ENCODE measurements at regions not wholly inside any gene's neighbourhood (a gene's known extent, or its start where the extent isn't known, plus 50 kb on each side); places are given as distances from the start of the nearest gene placed in this dataset.

- Mint-ChIP-seq H3K27me3 (no peaks in the 10 kb centered on the region), H3K36me3 (ENCODE audit: low read depth) (no peaks in the 10 kb centered on the region), H3K4me3 (no peak overlapping the region), H3K4me1 (ENCODE audit: low read depth) (no peaks in the 10 kb centered on the region), H3K27ac (no peak overlapping the region), H3K9me3 (no peaks in the 10 kb centered on the region)
- ATAC-seq (no peak), DNase-seq (no peak)
- intact Hi-C loops (cut with micrococcal nuclease), result no loop called here
- CTCF ChIA-PET, result no interaction called here
- POLR2A ChIA-PET, result no interaction called here
- no peak for TF ChIP-seq CTCF (IDR thresholded peaks at IDR 0.05)
Observed at GRCh38 chr13:73673931-73674330, 460.3 kb downstream of the KLF12 start.

- POLR2A ChIA-PET, result no interaction called here
- no peaks in the 10 kb centered on the region for H3K27me3 Mint-ChIP-seq
Observed at GRCh38 chr13:73672492-73672891, 461.7 kb downstream of the KLF12 start.

GRCh38 chr13:73671732-73672131 is 462.5 kb downstream of the KLF12 start:
- H3K27ac Mint-ChIP-seq, result no peak overlapping the region
- intact Hi-C loops (cut with micrococcal nuclease), result no loop called here
- H3K36me3 Mint-ChIP-seq (ENCODE audit: low read depth), result no peaks in the 10 kb centered on the region
- no peaks in the 10 kb centered on the region for H3K4me1 Mint-ChIP-seq (ENCODE audit: low read depth)
- DNase-seq, result no peak
- CTCF ChIA-PET, result interaction anchor here (0.8 kb wide), 1 partner anchor 304 kb away, joined by 3 read pairs; no protein-coding TSS in a partner anchor
- TF ChIP-seq CTCF (IDR thresholded peaks at IDR 0.05), result no peak
- ATAC-seq, result no peak
- POLR2A ChIA-PET, result interaction anchor here (0.6 kb wide), 1 partner anchor 18 kb away, joined by 4 read pairs; no protein-coding TSS in a partner anchor
- H3K9me3 Mint-ChIP-seq, result no peaks in the 10 kb centered on the region
- no peak overlapping the region for H3K4me3 Mint-ChIP-seq
- H3K27me3 Mint-ChIP-seq, result no peaks in the 10 kb centered on the region

More at GRCh38 chr13:73672492-73672891, 461.7 kb downstream of the KLF12 start:
- Mint-ChIP-seq H3K36me3 (ENCODE audit: low read depth) (no peaks in the 10 kb centered on the region), H3K4me3 (no peak overlapping the region), H3K9me3 (no peaks in the 10 kb centered on the region), H3K4me1 (ENCODE audit: low read depth) (no peaks in the 10 kb centered on the region), H3K27ac (no peak overlapping the region)
- DNase-seq, result no peak
- ATAC-seq, result no peak
- intact Hi-C loops (cut with micrococcal nuclease), result no loop called here
- CTCF ChIA-PET, result no interaction called here
- TF ChIP-seq CTCF (IDR thresholded peaks at IDR 0.05), result no peak

- H3K27me3 Mint-ChIP-seq, result no peaks in the 10 kb centered on the region
- no peaks in the 10 kb centered on the region for H3K9me3 Mint-ChIP-seq
- no peak overlapping the region for H3K4me3 Mint-ChIP-seq
- DNase-seq, result no peak
- no peak for ATAC-seq
- intact Hi-C loops (cut with micrococcal nuclease), result no loop called here
- H3K27ac Mint-ChIP-seq, result no peak overlapping the region
- no peak for TF ChIP-seq CTCF (IDR thresholded peaks at IDR 0.05)
- no peaks in the 10 kb centered on the region for H3K4me1 Mint-ChIP-seq (ENCODE audit: low read depth)
- ChIA-PET POLR2A (interaction anchor here (0.6 kb wide), 1 partner anchor 17 kb away, joined by 4 read pairs; no protein-coding TSS in a partner anchor), CTCF (no interaction called here)
- no peaks in the 10 kb centered on the region for H3K36me3 Mint-ChIP-seq (ENCODE audit: low read depth)
Observed at GRCh38 chr13:73671011-73671410, 463.2 kb downstream of the KLF12 start.

- H3K9me3 Mint-ChIP-seq, result no peaks in the 10 kb centered on the region
- H3K27ac Mint-ChIP-seq, result no peak overlapping the region
- CTCF ChIA-PET, result no interaction called here
- POLR2A ChIA-PET, result no interaction called here
- intact Hi-C loops (cut with micrococcal nuclease), result no loop called here
- no peaks in the 10 kb centered on the region for H3K4me1 Mint-ChIP-seq (ENCODE audit: low read depth)
- ATAC-seq (no peak), DNase-seq (no peak)
- TF ChIP-seq CTCF (IDR thresholded peaks at IDR 0.05), result no peak
- H3K36me3 Mint-ChIP-seq (ENCODE audit: low read depth), result no peaks in the 10 kb centered on the region
- H3K27me3 Mint-ChIP-seq, result no peaks in the 10 kb centered on the region
- H3K4me3 Mint-ChIP-seq, result no peak overlapping the region
Observed at GRCh38 chr13:73667756-73668155, 466.4 kb downstream of the KLF12 start.
